ENCODE measurements at regions not wholly inside any gene's neighbourhood (a gene's known extent, or its start where the extent isn't known, plus 50 kb on each side); places are given as distances from the start of the nearest gene placed in this dataset.
"Not testable (repeated sequence)": the region's sequence is repeated elsewhere in the genome, so short reads cannot be mapped to it uniquely, and the experiment has no call there.

GRCh38 chr11:98657711-98658110, 363.0 kb upstream of the CNTN5 start:
- DNase-seq (ENCODE audit: low read depth, low spot score) = no peak

GRCh38 chr11:98659431-98659830, 361.3 kb upstream of the CNTN5 start:
- no peak for DNase-seq (ENCODE audit: low read depth, low spot score)

- no peak for DNase-seq (ENCODE audit: low read depth, low spot score)
These were observed 346.4 kb upstream of the CNTN5 start for GRCh38 chr11:98674390-98674789.

- no peak for DNase-seq (ENCODE audit: low read depth, low spot score)
These were observed 341.1 kb upstream of the CNTN5 start for GRCh38 chr11:98679673-98680072.

GRCh38 chr11:98701541-98701940, 319.2 kb upstream of the CNTN5 start:
- no peak for DNase-seq (ENCODE audit: low read depth, low spot score)

- no peak for DNase-seq (ENCODE audit: low read depth, low spot score)
These were observed 316.8 kb upstream of the CNTN5 start for GRCh38 chr11:98703779-98704556.

- DNase-seq (ENCODE audit: low read depth, low spot score) = no peak
These were observed 310.7 kb upstream of the CNTN5 start for GRCh38 chr11:98710026-98710425.

- DNase-seq (ENCODE audit: low read depth, low spot score) = peak; percentile 2
These were observed 309.8 kb upstream of the CNTN5 start for GRCh38 chr11:98710986-98711385.

- DNase-seq (ENCODE audit: low read depth, low spot score) = no peak
These were observed 299.8 kb upstream of the CNTN5 start for GRCh38 chr11:98720951-98721350.

- no peak for DNase-seq (ENCODE audit: low read depth, low spot score)
These were observed 295.3 kb upstream of the CNTN5 start for GRCh38 chr11:98725471-98725870.

- DNase-seq (ENCODE audit: low read depth, low spot score) = no peak
These were observed 292.3 kb upstream of the CNTN5 start for GRCh38 chr11:98728421-98728820.

GRCh38 chr11:98729118-98729517, 291.6 kb upstream of the CNTN5 start:
- no peak for DNase-seq (ENCODE audit: low read depth, low spot score)

- no peak for DNase-seq (ENCODE audit: low read depth, low spot score)
These were observed 287.8 kb upstream of the CNTN5 start for GRCh38 chr11:98732947-98733346.

- not testable (repeated sequence) for DNase-seq (ENCODE audit: low read depth, low spot score)
These were observed 287.4 kb upstream of the CNTN5 start for GRCh38 chr11:98733378-98733777.

- DNase-seq (ENCODE audit: low read depth, low spot score) = no peak
These were observed 286.1 kb upstream of the CNTN5 start for GRCh38 chr11:98734686-98735085.

- no peak for DNase-seq (ENCODE audit: low read depth, low spot score)
These were observed 283.9 kb upstream of the CNTN5 start for GRCh38 chr11:98736833-98737232.

GRCh38 chr11:98740321-98740720, 280.4 kb upstream of the CNTN5 start:
- DNase-seq (ENCODE audit: low read depth, low spot score) = no peak

- DNase-seq (ENCODE audit: low read depth, low spot score) = not testable (repeated sequence)
These were observed 257.3 kb upstream of the CNTN5 start for GRCh38 chr11:98763446-98763845.

GRCh38 chr11:98766903-98767302, 253.8 kb upstream of the CNTN5 start:
- no peak for DNase-seq (ENCODE audit: low read depth, low spot score)

GRCh38 chr11:98770046-98770445, 250.7 kb upstream of the CNTN5 start:
- DNase-seq (ENCODE audit: low read depth, low spot score) = not testable (repeated sequence)

GRCh38 chr11:98771791-98772190, 249.0 kb upstream of the CNTN5 start:
- DNase-seq (ENCODE audit: low read depth, low spot score) = no peak

- no peak for DNase-seq (ENCODE audit: low read depth, low spot score)
These were observed 247.9 kb upstream of the CNTN5 start for GRCh38 chr11:98772893-98773292.

- no peak for DNase-seq (ENCODE audit: low read depth, low spot score)
These were observed 227.5 kb upstream of the CNTN5 start for GRCh38 chr11:98793276-98793675.

GRCh38 chr11:98798333-98798732, 222.4 kb upstream of the CNTN5 start:
- DNase-seq (ENCODE audit: low read depth, low spot score) = no peak

Data from brain pericyte (primary cell).